ENCODE measurements at regions not wholly inside any gene's neighbourhood (a gene's known extent, or its start where the extent isn't known, plus 50 kb on each side); places are given as distances from the start of the nearest gene placed in this dataset.

DNA sequence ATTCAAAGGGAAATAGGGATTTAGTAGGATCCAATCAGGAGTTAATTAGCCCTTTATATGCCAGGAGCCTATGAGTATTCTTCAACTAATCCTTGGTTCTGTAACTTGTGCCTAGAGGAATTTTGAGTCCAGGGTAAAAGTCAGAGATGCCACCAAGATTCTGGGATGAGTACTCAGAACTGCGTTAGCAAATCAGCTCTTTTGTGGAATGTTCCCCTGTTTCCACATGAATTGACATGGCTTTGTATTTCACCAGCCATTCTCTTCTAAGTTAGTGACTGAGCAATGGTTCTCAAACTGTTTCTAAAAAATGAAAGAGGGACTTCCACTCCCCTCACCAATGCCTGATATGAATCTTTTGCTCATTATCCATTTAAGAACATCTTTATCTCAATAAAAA, 508.7 kb downstream of the SOX2 start:
- Histone ChIP-seq H3K9me1 (replicated peaks; ENCODE audit: control insufficient read depth, extremely low read depth, insufficient read depth, low read length) (no peaks in the 10 kb centered on the region), H3K4me3 (replicated peaks in 1 of 3; ENCODE audit: insufficient read depth in 1 of 3, low read depth in 1 of 3, low read length in 3 of 3) (no peak overlapping the region), H4K20me1 (replicated peaks; ENCODE audit: control insufficient read depth, extremely low read depth, insufficient read depth, low read length) (no peaks in the 10 kb centered on the region), H3K4me2 (ENCODE audit: insufficient read depth, low read length) (no peak overlapping the region), H3K36me3 (ENCODE audit: control insufficient read depth in 2 of 2, extremely low read depth in 1 of 2, insufficient read depth in 2 of 2, low read length in 2 of 2) (no peaks in the 10 kb centered on the region), H3K9me3 (replicated peaks; ENCODE audit: control insufficient read depth, insufficient read depth, low read length) (no peaks in the 10 kb centered on the region), H3K9ac (replicated peaks; ENCODE audit: extremely low read depth, insufficient read depth, low read length) (no peak overlapping the region), H3K27me3 (ENCODE audit: control insufficient read depth in 2 of 2, insufficient read depth in 2 of 2, low read length in 2 of 2) (peaks cover 0 to 2% of the 10 kb centered on the region in 2 experiments), H3K27ac (ENCODE audit: insufficient read depth, low read depth, low read length) (no peak overlapping the region), H3K79me2 (ENCODE audit: control insufficient read depth, insufficient read depth, low read length) (no peaks in the 10 kb centered on the region), H2AFZ (ENCODE audit: low read depth, low read length) (no peak overlapping the region), H3K4me1 (ENCODE audit: control insufficient read depth, extremely low read depth, insufficient read depth, low read length) (no peaks in the 10 kb centered on the region)
- dilution Hi-C loops (cut with MboI; ENCODE audit: extremely low pct_ligation_motif_present, low sequenced_read_pairs), result no loop called here
- no peak for FAIRE-seq
- no peak for DNase-seq (ENCODE audit: low read depth, low spot score)
- intact Hi-C loops (cut with micrococcal nuclease), result no loop called here
- TF ChIP-seq CTCF (IDR thresholded peaks at IDR 0.05; ENCODE audit: extremely low read depth in 1 of 2, insufficient read depth in 1 of 2, low read depth in 1 of 2, low read length in 2 of 2), result no peak
- TF ChIP-seq, protein P1, sequence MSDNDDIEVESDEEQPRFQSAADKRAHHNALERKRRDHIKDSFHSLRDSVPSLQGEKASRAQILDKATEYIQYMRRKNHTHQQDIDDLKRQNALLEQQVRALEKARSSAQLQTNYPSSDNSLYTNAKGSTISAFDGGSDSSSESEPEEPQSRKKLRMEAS (IDR thresholded peaks at IDR 0.05; ENCODE audit: insufficient read depth, insufficient read length), result no peak
- POLR2A ChIA-PET, result no interaction called here
- CTCF ChIA-PET, result no interaction called here
- BruUV-seq (replicated peaks), result no TSS peak

GRCh38 chr3:182226995-182227394, 515.3 kb downstream of the SOX2 start:
- H3K79me2 ChIP-seq (ENCODE audit: control insufficient read depth, insufficient read depth, low read length), result no peaks in the 10 kb centered on the region
- TF ChIP-seq FOS (IDR thresholded peaks at IDR 0.05; ENCODE audit: borderline replicate concordance, insufficient read depth, low read length) (no peak), POLR2AphosphoS5 (IDR thresholded peaks at IDR 0.05; ENCODE audit: insufficient read depth, low read depth, low read length) (no peak)
- no peak overlapping the region for H3K27ac ChIP-seq (ENCODE audit: insufficient read depth, low read depth, low read length)
- no TSS peak for BruUV-seq (replicated peaks)
- DNase-seq (ENCODE audit: low read depth, low spot score) (no peak), FAIRE-seq (no peak)
- intact Hi-C loops (cut with micrococcal nuclease) (no loop called here), dilution Hi-C loops (cut with MboI; ENCODE audit: extremely low pct_ligation_motif_present, low sequenced_read_pairs) (no loop called here)
- H3K9me1 ChIP-seq (replicated peaks; ENCODE audit: control insufficient read depth, extremely low read depth, insufficient read depth, low read length), result no peaks in the 10 kb centered on the region
- H3K9me3 ChIP-seq (replicated peaks; ENCODE audit: control insufficient read depth, insufficient read depth, low read length), result no peaks in the 10 kb centered on the region
- no peaks in the 10 kb centered on the region for H3K27me3 ChIP-seq (ENCODE audit: control insufficient read depth in 2 of 2, insufficient read depth in 2 of 2, low read length in 2 of 2)
- H3K36me3 ChIP-seq (ENCODE audit: control insufficient read depth in 2 of 2, extremely low read depth in 1 of 2, insufficient read depth in 2 of 2, low read length in 2 of 2), result no peaks in the 10 kb centered on the region
- no peak overlapping the region for H2AFZ ChIP-seq (ENCODE audit: low read depth, low read length)
- no peaks in the 10 kb centered on the region for H3K4me1 ChIP-seq (ENCODE audit: control insufficient read depth, extremely low read depth, insufficient read depth, low read length)
- H3K4me3 ChIP-seq (replicated peaks in 1 of 3; ENCODE audit: insufficient read depth in 1 of 3, low read depth in 1 of 3, low read length in 3 of 3), result no peak overlapping the region
- CTCF ChIA-PET, result no interaction called here
- POLR2A ChIA-PET, result no interaction called here
- no peak overlapping the region for H3K4me2 ChIP-seq (ENCODE audit: insufficient read depth, low read length)
- H4K20me1 ChIP-seq (replicated peaks; ENCODE audit: control insufficient read depth, extremely low read depth, insufficient read depth, low read length), result no peaks in the 10 kb centered on the region
- no peak overlapping the region for H3K9ac ChIP-seq (replicated peaks; ENCODE audit: extremely low read depth, insufficient read depth, low read length)
